Activated CD4-positive, CD25-positive, alpha-beta regulatory T cell treated with anti-CD3 and anti-CD28 coated beads, Interleukin-2, amount 50 U/mL, for 24 hours (primary cell): ENCODE measurements at regions not wholly inside any gene's neighbourhood (a gene's known extent, or its start where the extent isn't known, plus 50 kb on each side); places are given as distances from the start of the nearest gene placed in this dataset.
"Not testable (repeated sequence)": the region's sequence is repeated elsewhere in the genome, so short reads cannot be mapped to it uniquely, and the experiment has no call there.

Source experiments
- ATAC-seq, 2 donors: fragments of 150-1000 bp; cut with Tn5 transposase; one replicate each; pipeline ENCODE4 v1.10.0; 2021; ENCODE audit warnings: mild to moderate bottlenecking in 1 of 2, moderate library complexity in 1 of 2

DNA sequence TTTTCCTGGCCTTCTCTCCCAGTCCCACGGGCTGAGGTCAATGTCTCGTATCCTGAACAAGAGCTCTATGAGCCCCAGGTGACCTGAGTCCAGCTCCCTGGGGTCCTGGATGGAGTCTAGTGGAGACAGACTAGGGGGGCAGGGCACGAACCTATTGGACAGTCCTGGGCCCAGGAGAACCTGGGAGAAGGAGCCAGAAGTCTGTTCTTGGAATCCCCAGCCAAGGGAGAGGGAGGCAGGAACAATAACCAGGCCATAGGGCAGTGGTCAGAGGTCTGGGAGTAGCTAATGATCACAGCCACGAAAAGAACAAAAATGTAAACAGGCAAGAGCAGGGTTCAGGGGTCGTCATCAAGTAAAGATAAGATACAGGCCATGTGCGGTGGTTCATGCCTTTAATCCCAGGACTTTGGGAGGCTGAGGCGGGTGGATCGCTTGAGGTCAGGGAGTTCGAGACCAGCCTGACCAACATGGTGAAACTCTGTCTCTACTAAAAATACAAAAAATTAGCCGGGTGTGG, 60.8 kb downstream of the COPRS start:
- no peak for ATAC-seq

DNA sequence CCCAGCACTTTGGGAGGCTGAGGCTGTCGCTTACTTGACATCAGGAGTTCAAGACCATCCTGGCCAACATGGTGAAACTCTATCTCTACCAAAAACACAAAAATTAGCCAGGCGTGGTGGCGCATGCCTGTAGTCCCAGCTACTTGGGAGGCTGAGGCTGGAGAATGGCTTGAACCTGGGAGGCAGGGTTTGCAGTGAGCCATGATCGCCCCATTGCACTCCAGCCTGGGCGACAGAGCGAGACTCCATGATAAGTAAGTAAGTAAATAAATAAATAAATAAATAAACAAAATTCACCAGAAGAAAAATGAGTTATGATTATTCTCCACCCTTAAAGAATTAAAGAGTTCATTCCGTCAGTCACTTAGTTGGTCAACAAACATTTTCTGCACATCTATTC, 63.1 kb downstream of the COPRS start:
- not testable (repeated sequence) for ATAC-seq

DNA sequence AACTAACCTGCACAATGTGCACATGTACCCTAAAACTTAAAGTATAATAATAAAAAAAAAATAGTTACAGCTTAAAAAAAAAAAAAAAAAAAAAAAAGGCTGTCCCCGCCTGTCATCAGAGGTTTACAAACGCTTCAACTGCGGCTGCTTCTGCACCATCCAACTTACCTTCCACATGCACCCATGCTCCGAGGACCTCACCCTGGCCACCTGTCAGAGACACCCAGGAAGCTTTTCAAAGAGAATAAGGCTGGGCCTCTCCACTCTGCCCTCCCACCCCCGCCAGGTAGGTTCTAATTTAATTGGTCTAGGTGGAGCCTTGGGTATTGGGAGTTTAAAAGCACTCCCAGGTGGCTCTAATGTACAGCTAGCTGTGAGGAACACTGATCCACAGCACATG, 64.9 kb downstream of the COPRS start:
- no peak for ATAC-seq

DNA sequence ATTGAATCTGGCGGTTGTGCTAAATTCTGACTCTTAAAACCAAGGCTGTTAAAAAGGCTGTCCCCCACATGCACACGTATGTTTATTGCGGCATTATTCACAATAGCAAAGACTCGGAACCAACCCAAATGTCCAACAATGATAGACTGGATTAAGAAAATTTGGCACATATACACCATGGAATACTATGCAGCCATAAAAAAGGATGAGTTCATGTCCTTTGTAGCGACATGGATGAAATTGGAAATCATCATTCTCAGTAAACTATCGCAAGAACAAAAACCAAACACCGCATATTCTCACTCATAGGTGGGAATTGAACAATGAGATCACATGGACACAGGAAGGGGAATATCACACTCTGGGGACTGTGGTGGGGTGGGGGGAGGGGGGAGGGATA, 65.4 kb downstream of the COPRS start:
- not testable (repeated sequence) for ATAC-seq

DNA sequence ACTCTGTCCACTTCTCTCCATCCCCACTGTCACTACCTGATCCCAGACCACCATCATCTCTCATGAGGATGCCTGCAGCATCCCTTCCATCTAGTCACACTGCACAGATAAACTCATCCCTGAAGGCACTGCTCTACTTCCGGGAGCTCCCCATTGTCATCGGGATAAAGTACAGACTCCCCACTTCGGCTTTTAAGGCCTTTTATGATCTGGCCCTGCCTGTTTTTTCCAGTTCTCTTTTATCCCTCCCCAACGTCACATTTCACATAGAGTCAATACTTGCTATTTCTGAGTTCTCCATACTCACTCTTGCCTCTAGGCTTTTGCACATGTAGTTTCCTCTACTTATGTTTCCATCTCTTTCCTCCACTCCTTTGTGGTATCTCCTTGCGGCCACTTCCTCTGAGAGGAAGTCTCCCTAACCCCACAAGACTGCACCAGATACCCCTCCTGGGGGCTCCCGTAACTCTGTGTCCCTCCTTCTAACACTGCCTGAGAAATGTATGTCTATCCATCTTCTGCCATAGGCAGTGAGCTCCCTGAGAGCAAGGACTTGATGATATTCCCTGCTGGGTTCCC, 66.9 kb downstream of the COPRS start:
- no peak for ATAC-seq

DNA sequence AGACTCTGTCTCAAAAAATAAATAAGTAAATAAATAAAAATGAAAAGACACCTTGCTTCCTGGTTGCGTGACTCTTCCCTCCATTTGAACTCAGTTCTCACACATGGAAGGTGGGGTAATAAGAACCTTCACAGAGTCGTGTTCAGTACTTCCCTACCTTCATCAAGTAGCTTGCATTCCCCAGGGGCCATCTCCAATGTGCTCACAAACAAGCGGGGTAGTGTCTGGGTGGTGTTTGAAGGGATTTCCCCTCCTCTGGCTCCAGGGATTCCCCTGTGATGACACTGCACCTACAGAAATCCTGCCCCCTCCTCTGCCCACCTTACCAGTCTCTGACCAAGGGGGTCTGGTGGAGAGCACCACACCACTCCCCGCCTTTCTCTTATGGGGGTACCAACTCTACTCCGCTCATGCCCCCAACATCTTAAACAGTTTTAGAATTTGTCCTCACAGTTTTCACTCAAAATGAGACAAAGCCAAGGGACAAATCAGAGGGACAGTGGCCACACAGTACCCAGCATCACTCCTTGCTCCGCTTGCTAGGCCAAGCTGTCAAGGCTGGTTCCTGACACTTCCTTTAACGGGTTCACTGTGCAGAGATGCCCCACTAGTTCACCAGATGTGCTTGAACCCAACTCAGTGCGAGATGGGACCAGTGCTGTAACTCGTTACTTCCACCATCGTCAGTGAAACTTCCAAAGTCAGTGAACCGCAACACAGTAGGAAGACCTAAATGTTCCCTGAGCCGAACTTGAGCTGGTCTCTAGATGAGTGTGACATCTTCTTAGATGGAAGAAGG, 69.1 kb downstream of the COPRS start:
- no peak for ATAC-seq

DNA sequence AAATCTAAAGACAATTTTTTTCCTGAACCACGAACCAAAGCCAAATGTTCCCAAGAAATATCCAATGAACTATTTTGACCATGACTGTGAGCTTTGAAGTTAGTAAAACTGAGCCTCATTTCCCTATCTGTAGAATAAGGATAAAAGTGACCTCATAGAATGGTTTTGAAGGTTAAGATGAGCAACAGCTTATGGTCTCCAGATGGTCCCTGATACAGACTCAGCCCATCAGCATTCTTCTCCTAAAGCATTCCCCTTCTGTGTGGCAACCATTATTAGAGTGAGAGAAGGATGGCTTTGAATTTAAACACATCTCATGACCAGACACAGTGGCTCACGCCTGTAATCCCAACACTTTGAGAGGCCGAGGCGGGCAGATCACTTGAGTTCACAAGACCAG, 70.1 kb downstream of the COPRS start:
- ATAC-seq = no peak

DNA sequence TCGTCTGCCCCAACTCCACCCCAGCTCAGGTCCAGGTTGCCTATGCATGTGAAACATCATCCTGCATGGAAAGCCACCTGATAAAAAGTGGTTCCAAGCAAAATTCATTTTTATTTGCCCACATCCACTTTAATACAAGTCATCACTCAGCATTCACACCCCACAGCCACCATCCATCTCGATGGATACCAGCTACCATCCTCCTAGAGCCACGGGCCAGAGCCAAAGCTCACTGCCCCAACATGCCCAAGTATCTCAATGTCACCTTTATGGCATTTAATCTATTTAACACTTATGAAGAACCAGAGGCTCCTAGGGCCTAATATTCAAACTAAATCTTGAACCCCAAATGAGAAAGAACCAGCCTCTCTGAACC, 70.5 kb downstream of the COPRS start:
- ATAC-seq = no peak

DNA sequence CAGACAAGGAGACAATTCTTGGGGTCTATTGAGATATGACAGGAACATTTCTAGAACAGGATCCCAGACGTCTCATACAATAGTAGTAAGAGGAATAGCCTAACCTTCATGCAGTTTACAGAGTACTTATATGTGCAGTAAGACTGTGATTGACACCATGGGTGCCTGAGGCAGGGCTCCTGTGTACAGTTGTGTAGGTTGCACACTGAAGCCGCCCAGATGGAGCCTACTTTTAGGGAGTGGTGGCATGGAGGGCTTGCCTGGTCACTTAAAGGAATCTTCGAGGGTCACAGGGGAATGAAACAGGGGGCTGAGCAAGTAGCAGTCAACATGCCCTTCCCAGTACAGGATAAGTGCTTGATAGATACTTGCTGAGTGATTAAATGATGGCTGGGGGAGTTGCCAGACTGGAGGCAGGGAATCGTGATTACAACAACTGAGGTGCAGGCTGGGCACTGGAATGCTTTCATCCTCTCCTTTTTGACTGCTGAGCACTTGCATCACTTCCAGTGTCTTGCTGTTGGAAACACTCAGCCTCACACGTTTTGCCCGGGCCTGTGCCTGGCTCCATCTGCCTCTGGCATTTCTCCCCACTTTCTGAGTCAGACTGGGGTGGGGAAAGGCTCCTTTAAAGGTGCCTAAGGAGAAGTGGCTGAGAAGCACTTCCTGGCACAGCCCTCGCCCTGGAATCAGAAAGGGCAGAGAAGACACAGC, 71.0 kb downstream of the COPRS start:
- ATAC-seq = no peak

DNA sequence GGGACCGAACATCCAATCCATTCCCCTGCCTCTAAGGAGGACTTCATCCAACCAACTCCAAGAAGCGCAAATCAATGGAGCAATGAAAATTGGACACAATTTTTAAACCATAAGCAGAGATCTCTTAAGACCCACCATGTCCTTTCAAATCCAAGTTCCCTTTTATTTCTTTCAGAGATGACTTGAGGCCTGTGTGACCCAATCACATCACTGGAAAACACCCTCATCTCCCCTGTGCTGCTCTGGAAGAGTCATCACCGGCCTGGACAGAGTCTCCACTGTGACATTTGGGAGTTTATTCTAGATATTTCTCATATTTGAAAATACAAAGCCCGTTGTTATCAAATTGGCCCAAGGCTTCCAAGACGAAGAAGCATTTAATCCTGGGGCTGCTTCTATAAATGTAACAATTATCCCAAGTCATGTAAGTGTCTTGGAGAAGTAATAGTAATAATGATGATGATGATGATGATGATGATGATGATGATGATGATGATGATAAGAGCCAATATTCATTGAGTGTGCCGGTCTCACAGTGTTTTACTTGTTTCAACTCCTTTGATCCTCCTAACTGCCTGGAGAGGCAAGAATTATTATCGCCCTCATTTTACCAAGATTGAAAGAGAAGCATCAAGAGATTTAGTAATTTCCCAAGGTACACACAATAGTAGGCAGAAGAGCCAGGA, 72.1 kb downstream of the COPRS start:
- no peak for ATAC-seq

DNA sequence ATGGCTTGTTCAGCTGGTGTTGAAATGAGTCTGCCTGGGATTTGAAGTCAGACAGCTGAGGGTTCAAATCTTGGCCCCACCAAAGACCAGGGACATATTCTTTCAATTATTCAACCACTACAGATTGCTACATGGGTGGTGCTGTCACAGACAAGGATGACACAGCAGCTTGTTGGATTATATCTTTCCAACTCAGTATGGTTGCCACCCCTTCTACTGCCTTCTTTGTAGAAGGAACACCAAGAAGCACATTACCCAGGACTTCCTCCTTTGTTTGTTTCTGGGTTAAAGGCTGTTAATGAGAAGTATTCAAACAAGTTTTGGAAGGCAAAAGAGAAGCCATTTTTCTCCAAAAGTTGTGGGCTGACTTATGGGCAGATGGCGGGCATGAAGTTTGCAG, 78.6 kb downstream of the COPRS start:
- no peak for ATAC-seq

DNA sequence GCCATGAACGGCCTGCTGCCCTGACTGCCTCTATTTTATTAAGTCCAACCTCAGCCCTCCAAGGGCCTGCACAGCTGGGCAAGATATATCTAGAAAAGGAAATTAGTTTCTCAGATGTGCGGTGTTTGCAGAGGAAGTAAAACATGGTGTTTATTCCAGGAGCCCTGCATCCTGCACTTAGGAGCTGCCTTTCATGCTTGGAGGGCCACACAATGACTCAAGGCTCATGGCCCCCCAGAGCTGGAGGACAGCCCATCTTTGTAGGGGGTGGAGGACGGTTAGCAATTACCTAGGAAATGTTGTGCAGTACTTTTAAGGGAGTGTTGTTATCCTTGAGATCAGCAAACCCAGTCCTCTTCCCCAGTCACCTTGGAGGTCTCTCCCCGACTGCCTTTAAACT, 80.5 kb downstream of the COPRS start:
- no peak for ATAC-seq

DNA sequence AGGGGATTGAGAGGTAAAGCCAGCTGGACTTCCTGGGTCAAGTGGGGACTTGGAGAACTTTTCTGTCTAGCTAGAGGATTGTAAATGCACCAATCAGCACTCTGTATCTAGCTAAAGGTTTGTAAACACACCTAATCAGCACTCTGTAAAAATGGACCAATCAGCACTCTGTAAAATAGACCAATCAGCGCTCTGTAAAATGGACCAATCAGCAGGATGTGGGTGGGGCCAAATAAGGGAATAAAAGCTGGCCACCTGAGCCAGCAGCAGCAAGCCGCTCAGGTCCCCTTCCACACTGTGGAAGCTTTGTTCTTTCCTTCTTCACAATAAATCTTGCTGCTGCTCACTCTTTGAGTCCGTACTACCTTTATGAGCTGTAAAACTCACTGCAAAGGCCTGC, 87.7 kb downstream of the COPRS start:
- ATAC-seq = not testable (repeated sequence)

DNA sequence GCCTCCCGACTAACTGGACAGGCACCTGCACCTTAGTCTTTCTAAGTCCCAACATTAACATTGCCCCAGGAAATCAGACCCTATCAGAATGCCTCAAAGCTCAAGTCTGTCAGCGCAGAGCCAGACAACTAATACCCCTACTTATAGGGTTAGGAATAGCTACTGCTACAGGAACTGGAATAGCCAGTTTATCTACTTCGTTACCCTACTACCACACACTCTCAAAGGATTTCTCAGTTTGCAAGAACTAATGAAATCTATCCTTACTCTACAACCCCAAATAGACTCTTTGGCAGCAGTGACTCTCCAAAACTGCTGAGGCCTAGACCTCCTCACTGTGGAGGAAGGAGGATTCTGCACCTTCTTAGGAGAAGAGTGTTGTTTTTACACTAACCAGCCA, 88.5 kb downstream of the COPRS start:
- ATAC-seq = not testable (repeated sequence)

DNA sequence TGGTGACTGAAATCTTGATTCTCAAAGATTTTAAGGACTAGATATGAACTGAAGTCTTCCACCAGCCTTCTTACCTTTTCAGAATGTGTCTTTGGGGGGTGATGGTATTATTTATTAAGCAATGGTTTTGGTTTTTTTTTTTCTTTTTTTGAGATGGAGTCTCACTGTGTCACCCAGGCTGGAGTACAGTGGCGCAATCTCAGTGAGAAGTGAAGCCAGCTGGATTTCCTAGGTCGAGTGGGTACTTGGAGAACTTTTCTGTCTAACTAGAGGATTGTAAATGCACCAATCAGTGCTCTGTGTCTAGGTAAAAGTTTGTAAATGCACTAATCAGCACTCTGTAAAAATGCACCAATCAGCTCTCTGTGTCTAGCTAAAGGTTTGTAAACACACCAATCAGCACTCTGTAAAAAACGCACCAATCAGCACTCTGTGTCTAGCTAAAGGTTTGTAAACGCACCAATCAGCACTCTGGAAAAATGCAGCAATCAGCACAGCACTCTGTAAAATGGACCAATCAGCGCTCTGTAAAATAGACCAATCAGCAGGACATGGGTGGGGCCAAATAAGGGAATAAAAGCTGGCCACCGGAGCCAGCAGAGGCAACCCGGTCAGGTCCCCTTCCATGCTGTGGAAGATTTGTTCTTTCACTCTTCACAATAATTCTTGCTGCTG, 97.1 kb downstream of the COPRS start:
- not testable (repeated sequence) for ATAC-seq

DNA sequence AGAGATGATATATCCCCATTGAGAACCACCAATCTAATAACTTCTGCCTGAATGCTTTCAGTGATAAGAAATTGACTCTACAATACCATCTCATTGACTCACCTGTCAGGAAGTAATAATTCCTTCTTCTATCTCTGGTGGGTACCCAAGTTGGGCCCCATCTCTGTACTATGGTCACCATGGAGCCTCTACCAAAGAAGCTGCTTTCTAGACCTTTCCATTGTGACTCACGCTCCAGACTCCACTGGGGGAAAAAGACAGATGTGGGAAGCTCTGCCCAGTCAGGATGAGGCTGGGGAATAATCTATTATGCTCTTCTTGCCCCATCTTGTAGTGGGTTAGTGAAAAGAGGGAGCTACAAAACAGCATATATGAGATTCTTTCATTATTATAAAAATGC, 100.4 kb downstream of the COPRS start:
- ATAC-seq = no peak

DNA sequence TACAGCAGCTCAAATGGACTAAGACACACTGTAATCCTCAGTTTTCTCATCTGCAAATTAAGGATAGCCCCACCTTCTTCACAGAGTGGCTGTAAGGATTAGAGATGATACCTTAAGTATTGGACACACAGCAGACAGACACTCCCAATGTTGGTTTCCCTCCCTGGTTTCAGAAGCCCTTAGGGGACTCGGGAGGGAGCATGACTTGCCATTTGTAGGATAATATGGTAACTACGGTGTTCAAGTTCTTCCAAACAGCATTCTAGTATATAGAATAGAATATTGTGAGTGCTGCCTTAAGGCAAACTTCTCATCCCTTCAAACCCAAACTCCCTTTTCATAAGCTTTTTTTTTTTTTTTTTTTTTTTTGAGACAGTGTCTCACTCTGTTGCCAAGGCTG, 101.9 kb downstream of the COPRS start:
- ATAC-seq = no peak

DNA sequence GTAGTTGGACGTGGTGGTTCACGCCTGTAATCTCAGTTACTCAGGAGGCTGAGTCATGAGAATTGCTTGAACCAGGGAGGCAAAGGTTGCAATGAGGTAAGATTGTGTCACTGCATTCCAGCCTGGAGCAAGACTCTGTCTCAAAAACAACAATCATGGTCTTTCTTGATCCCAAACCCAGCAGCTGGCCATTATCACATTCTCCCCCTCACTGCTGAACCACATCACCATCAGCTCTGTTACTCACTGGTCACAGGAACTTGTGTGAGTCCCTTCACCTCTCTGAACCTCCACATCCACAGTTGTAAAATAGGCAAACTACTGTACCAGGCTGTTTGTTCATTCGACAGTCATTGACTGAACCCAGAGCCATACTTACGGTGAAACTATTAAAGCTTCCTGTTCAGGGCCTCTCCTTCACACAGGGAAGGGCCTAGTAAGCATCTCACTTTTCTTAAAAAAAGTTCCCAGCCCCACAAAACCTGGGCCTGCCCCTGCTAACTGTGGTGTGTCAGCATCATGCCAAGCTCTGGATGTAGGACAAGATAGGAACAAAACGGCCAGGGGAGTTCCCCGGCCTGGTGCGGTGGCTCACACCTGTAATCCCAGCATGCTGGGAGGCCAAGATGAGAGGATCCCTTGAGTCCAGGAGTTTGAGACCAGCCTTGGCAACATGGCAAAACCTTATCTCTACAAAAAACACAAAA, 104.7 kb downstream of the COPRS start:
- no peak for ATAC-seq

DNA sequence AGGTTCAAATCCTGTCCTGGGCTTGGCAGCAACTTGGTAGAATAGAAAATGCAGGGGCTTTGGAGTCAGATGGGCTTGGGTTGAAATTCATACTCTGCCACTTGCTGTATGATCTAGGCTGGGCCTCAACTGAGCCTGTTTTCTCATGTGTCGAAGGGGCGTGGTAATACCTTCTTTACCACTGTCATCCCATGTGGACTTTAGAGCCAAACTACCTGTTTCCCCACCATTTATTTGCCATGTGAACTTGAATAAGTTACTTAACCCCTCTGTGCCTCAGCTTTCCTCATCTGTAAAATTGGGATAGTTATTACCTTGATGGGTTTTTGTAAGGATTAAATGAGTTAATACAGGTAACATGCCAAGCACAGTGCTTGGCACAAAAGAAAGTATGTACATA, 106.0 kb downstream of the COPRS start:
- ATAC-seq = no peak

DNA sequence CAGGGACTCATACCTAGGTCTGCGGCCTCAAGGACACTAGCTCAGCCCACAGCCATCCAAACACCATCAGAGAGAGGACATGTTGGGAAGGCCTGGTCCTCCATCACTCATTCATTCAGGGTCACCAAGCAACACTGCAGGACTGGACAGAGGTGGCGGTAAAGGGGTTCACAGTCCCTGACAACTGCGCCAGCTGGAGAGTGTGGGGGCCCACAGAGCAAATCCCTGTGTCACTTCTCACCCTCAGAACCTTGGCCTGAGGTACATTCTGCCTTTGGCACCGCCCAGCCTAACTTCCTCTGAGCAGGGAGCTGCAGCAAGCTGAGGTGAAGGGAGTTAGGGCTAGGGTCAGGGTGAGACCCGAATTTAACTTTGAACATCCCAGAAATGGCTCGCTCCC, 106.5 kb downstream of the COPRS start:
- no peak for ATAC-seq

DNA sequence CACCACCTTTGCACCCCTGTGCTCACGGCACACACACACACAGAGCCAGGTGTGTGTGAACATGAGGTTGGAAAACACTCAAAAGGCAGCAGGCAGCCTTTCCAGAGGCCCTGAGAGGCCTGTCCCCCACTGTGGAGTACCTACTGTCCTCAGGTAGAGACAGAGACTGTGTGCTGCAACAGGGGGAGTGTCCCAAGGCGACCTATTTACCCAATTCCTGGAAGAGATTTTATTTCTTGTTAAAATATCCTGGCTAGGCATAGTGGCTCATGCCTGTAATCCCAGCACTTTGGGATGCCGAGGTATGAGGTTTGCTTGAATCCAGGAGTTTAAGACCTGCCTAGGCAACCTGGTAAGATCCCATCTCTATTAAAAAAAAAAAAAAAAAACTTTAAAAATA, 108.5 kb downstream of the COPRS start:
- ATAC-seq = no peak

DNA sequence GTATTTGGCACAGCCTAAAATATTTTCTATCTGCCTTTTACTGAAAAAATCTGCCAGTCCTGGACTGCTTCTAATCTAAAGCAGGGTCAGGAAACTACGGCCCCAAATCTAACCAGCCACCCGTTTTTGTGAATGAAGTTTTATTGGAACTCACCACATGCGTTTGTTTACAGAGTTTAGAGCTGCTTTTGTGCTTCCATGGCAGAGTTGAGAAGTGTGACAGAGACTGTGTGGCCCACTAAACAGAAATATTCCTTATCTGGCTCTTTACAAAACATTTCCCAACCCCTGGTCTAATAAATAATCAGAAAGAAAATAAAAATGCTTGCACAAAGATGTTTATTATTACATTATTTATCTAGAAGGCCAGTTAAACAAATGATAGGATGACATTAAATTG, 110.2 kb downstream of the COPRS start:
- ATAC-seq = no peak
